Central memory CD8-positive, alpha-beta T cell (primary cell): ENCODE measurements at regions not wholly inside any gene's neighbourhood (a gene's known extent, or its start where the extent isn't known, plus 50 kb on each side); places are given as distances from the start of the nearest gene placed in this dataset.
"Not testable (repeated sequence)": the region's sequence is repeated elsewhere in the genome, so short reads cannot be mapped to it uniquely, and the experiment has no call there.

Experiments
- ATAC-seq: fragments of 150-1000 bp; cut with Tn5 transposase; replicated peaks from 2 replicates; pipeline ENCODE4 v1.10.0; 2022; ENCODE audit warnings: mild to moderate bottlenecking, moderate FRiP score, moderate number of reproducible peaks; ENCODE audit not compliant: poor library complexity, severe bottlenecking; ENCODE audit errors: extremely low read depth
- DNase-seq, 2 donors: peaks; one replicate each; pipeline ENCODE4 v3.0.0; 2021; ENCODE audit warnings: low spot score in 2 of 2
- H3K27ac Mint-ChIP-seq: one replicate; pipeline ENCODE4 v1.8.0; 2022; ENCODE audit warnings: low read depth, mild to moderate bottlenecking, moderate library complexity, mixed read lengths
- H3K27me3 Mint-ChIP-seq: one replicate; pipeline ENCODE4 v1.8.0; 2022; ENCODE audit warnings: mixed read lengths
- H3K36me3 Mint-ChIP-seq: one replicate; pipeline ENCODE4 v1.8.0; 2022; ENCODE audit warnings: mild to moderate bottlenecking, moderate library complexity, mixed read lengths; ENCODE audit not compliant: insufficient read depth
- H3K4me1 Mint-ChIP-seq: one replicate; pipeline ENCODE4 v1.8.0; 2022; ENCODE audit warnings: mixed read lengths
- H3K4me3 Mint-ChIP-seq: one replicate; pipeline ENCODE4 v1.8.0; 2022; ENCODE audit warnings: mild to moderate bottlenecking, moderate library complexity, mixed read lengths
- H3K9me3 Mint-ChIP-seq: one replicate; pipeline ENCODE4 v1.8.0; 2022; ENCODE audit warnings: mixed read lengths

DNA sequence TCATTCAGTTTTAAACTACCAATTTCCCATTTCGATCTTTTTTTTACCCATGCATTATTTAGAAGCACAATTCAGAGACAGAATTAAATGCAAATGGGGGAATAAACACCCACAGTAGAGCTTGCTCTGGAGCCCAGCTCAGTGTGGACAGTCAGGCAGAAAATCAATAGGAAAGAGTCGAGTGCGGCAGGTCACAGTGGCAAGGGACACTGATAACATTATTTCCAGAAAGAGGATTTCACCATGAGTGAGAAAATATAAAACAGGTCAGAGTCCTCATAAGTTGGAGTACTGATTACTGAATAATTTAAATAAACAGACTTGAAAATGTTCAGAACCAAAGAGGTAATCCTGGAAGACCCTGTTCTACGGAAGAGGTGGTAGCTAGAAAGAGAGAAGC, 532.5 kb downstream of the CCSER2 start:
- no peak for DNase-seq
- H3K4me3 Mint-ChIP-seq = no peak overlapping the region
- H3K36me3 Mint-ChIP-seq = no peaks in the 10 kb centered on the region
- H3K27ac Mint-ChIP-seq = no peak overlapping the region
- H3K9me3 Mint-ChIP-seq = peaks cover 2% of the 10 kb centered on the region
- ATAC-seq = no peak
- no peaks in the 10 kb centered on the region for H3K4me1 Mint-ChIP-seq
- peaks cover 14% of the 10 kb centered on the region for H3K27me3 Mint-ChIP-seq

DNA sequence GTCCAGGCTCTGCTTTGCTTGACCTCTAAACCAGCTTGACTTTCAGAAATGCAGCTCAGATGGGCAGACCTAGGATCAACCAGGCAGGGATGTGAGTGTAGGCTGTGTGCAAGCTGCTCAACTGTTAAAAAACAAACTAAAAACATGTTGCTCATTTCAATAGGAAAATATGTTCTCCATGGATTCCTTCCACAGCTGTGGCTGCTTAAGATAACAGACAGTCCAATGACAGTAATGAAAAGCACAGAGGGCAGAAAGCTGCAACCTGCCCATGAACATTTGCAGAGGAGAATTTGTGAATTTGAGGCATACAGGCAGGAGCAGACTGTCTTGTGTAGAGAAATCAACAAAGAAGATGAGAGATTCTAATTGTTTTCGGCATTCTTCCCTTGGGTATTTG, 534.2 kb downstream of the CCSER2 start:
- Mint-ChIP-seq H3K27ac (no peak overlapping the region), H3K4me3 (no peak overlapping the region), H3K27me3 (peaks cover 28% of the 10 kb centered on the region), H3K9me3 (peaks cover 13% of the 10 kb centered on the region), H3K4me1 (no peaks in the 10 kb centered on the region), H3K36me3 (peaks cover 2% of the 10 kb centered on the region)
- ATAC-seq (no peak), DNase-seq (no peak)

DNA sequence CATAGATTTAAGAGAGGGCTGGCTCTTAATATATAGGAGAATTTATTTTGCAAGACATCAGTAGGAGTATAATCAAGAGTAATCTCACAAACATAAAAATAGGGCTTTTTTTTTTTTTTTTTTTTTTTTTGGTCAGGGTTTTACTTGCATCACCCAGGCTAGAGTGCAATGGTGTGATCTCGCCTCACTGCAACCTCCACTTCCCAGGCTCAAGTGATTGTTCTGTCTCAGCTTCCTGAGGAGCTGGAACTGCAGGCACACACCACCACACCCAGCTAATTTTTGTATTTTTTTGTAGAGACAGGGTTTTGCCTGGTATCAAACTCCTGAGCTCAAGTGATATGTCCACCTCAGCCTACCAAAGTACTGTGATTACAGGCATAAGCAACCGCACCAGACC, 535.3 kb downstream of the CCSER2 start:
- Mint-ChIP-seq H3K4me3 (no peak overlapping the region), H3K9me3 (peaks cover 13% of the 10 kb centered on the region), H3K36me3 (peaks cover 2% of the 10 kb centered on the region), H3K27me3 (peaks cover 31% of the 10 kb centered on the region), H3K4me1 (no peaks in the 10 kb centered on the region), H3K27ac (no peak overlapping the region)
- no peak for DNase-seq
- ATAC-seq = no peak

DNA sequence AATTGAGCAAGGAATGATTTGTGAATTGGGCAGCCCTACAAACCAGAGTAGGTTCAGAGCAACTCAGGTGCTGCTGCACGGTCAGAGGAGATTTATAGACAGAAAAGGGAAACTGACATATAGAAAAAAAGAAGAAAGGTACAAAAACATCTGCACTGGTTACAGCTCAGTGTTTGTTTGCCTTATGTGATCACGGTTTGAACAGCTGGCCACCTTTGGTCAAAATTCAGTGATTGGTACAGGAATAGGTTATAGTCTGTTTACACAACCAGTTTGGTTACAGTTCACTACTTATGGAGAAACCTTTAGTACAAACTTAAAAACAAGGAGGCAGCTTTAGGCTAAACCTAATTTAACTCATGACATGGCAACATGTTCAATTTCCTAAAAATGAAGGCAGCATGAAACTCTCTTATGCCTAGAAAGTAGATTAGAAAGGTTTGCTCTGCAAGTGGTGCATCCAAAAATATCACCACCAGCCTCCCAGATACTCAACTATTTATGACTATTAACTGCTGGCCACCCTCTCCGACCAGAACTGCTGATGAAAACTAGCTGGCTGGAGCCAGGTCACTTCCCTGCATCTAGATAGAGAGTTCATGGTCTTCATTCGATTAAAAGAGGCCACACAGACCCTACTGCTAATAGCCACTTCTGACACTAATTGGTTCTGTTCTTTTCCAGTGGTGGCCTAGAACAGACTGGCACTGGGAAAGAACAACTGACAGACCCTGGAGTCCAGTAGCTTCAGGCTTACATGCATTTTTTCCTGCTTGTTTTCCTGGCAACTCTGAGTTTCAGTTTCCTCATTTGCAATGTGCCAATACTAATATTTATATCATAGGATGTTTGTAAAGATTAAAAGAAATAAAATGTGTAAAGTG, 548.0 kb downstream of the CCSER2 start:
- DNase-seq (no peak), ATAC-seq (no peak)
- Mint-ChIP-seq H3K4me1 (no peaks in the 10 kb centered on the region), H3K9me3 (no peaks in the 10 kb centered on the region), H3K4me3 (no peak overlapping the region), H3K36me3 (no peaks in the 10 kb centered on the region), H3K27me3 (no peaks in the 10 kb centered on the region), H3K27ac (no peak overlapping the region)

DNA sequence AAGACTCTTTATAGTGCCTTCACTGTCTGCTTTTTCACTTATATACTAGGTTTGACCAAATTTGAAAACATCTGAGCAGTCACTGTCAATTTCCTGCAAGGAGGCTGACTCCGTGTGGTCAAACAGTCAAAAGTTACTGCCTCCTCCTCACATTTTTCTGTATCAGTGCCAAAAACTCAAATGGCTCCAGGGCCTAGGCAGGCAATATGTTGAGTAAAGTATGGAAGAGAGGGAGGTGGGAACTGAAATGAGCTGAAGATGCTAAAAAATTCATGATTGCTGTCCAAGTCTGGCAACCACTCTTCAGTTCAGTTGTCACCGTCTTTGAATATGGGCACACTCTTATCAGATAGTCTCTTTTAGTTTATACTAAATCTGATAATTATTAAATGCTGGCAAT, 551.6 kb downstream of the CCSER2 start:
- H3K27me3 Mint-ChIP-seq = no peaks in the 10 kb centered on the region
- H3K27ac Mint-ChIP-seq = no peak overlapping the region
- no peak for ATAC-seq
- H3K4me3 Mint-ChIP-seq = no peak overlapping the region
- no peaks in the 10 kb centered on the region for H3K36me3 Mint-ChIP-seq
- no peak for DNase-seq
- H3K4me1 Mint-ChIP-seq = no peaks in the 10 kb centered on the region
- H3K9me3 Mint-ChIP-seq = peaks cover 5% of the 10 kb centered on the region

DNA sequence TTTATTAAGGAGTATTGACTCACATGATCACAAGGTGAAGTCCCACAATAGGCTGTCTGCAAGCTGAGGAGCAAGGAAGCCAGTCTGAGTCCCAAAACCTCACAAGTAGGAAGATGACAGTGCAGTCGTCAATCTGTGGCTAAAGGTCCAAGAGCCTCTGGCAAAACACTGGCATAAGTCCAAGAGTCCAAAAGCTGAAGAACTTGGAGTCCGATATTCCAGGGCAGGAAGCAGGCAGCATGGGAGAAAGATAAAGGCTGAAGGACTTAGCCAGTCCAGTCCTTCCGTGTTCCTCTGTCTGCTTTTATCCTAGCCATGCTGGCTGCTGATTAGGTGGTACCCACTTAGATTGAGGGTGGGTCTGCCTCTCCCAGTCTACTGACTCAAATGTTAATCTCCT, 553.3 kb downstream of the CCSER2 start:
- H3K27me3 Mint-ChIP-seq, H3K36me3 Mint-ChIP-seq, H3K4me1 Mint-ChIP-seq, ATAC-seq, DNase-seq, H3K27ac Mint-ChIP-seq, H3K4me3 Mint-ChIP-seq: not testable (repeated sequence)
- H3K9me3 Mint-ChIP-seq = peaks cover 11% of the 10 kb centered on the region

DNA sequence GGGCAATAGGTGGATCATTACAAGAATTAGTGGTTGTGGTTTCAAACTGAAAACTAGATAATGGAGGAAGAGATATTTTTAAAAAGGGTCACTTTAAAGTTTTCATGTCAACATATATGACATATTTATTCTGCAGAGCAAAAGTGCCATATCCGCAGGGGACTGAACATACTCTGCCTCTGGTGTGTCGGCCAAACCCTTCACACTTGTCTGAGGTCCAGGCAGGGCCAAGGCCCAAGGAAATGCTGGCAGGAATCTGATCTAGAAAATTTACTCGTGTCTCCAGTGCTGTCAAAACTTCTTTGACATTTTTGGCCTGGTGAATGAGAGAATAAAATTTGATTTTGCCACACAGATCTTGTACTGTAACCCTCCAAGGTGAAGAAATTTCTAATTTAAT, 562.3 kb downstream of the CCSER2 start:
- Mint-ChIP-seq H3K36me3 (no peaks in the 10 kb centered on the region), H3K27me3 (no peaks in the 10 kb centered on the region), H3K27ac (no peak overlapping the region), H3K4me3 (no peak overlapping the region), H3K4me1 (no peaks in the 10 kb centered on the region), H3K9me3 (peaks cover 5% of the 10 kb centered on the region)
- ATAC-seq (no peak), DNase-seq (no peak)

DNA sequence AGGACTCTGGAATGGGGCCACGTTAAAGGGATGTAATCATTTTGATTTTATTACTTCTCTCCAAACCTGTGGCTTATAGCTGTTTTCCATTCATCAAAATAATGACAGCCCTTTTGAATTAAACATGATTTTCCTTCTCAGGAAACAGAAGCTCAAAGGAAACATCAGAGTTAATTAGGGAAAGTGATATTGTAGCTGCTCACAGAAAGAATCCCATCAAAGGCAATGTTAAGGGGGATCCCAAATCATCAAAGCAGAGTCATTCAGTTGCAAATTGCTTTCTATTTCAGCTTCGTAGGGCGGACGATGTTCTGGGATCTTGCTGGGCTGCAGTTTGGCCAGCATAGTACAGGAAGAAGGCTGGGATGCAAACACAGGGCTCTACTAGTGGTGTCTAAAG, 563.2 kb downstream of the CCSER2 start:
- H3K9me3 Mint-ChIP-seq = no peaks in the 10 kb centered on the region
- no peak overlapping the region for H3K4me3 Mint-ChIP-seq
- H3K27ac Mint-ChIP-seq = no peak overlapping the region
- no peak for DNase-seq
- no peaks in the 10 kb centered on the region for H3K27me3 Mint-ChIP-seq
- H3K4me1 Mint-ChIP-seq = no peaks in the 10 kb centered on the region
- ATAC-seq = no peak
- H3K36me3 Mint-ChIP-seq = no peaks in the 10 kb centered on the region

DNA sequence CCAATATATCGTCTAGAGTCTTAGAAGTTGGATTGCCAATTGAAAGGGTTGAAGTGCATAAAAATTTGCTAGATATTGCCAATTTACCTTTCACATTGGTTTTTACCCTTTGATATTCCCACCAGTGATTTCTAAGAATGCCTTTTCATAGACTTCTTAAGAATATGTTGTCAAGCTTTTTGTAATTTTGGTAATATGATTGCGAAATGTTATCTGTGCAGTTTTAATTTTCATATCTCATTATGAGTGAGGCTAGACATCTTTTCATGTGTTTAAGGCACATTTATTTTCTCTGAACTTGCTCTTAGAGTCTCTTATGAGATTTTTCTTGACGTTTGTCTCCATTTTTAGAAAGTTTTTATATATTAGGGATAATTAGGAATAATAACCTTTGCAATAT, 567.2 kb downstream of the CCSER2 start:
- ATAC-seq = no peak

DNA sequence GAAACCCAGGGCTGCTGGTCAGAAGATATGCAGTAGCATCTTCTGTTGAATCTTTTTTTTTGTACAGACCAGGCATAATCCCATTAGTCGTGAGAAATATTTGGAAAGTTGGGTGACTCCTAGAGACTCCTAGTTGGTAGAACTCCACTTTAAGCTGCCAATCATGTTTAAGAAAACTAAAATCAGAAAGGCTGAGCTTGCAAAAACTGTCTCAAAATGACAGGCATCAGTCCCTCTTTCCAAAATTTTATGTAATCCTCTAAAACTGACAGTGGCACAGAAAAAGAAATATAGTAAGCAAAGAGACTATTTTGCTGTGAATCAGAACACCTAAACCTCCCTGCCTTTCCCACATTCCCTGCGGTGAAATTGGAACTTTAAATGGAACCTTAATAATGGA, 568.5 kb downstream of the CCSER2 start:
- DNase-seq = no peak
- Mint-ChIP-seq H3K36me3 (no peaks in the 10 kb centered on the region), H3K27me3 (no peaks in the 10 kb centered on the region), H3K4me1 (no peaks in the 10 kb centered on the region), H3K4me3 (no peak overlapping the region), H3K9me3 (no peaks in the 10 kb centered on the region), H3K27ac (no peak overlapping the region)
- ATAC-seq = no peak

More for the DNA sequence above, 567.2 kb downstream of the CCSER2 start:
- Mint-ChIP-seq H3K27me3 (no peaks in the 10 kb centered on the region), H3K27ac (no peak overlapping the region), H3K36me3 (no peaks in the 10 kb centered on the region), H3K9me3 (no peaks in the 10 kb centered on the region), H3K4me3 (no peak overlapping the region), H3K4me1 (no peaks in the 10 kb centered on the region)
- no peak for DNase-seq

DNA sequence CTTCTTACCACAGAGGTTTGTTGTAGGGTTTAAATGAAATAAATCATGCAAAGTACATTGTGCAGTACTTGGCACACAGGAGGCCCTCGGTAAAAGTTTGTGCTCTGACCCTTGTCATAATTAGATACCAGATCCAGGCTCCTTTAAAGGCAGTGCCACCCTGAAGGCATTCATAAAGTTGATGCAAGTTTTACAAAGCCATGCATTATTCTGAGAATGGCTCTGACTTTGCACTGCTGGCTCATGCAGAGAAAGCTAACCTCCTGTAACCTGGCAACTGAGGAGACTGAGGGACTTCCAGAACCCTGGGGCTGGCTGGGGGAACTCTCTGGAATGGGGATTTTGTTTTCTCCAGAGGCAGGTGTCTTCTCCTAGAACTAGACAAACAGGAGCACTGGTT, 570.9 kb downstream of the CCSER2 start:
- DNase-seq = no peak
- Mint-ChIP-seq H3K27me3 (no peaks in the 10 kb centered on the region), H3K4me3 (no peak overlapping the region), H3K9me3 (no peaks in the 10 kb centered on the region), H3K4me1 (no peaks in the 10 kb centered on the region), H3K36me3 (no peaks in the 10 kb centered on the region), H3K27ac (no peak overlapping the region)
- ATAC-seq = no peak

DNA sequence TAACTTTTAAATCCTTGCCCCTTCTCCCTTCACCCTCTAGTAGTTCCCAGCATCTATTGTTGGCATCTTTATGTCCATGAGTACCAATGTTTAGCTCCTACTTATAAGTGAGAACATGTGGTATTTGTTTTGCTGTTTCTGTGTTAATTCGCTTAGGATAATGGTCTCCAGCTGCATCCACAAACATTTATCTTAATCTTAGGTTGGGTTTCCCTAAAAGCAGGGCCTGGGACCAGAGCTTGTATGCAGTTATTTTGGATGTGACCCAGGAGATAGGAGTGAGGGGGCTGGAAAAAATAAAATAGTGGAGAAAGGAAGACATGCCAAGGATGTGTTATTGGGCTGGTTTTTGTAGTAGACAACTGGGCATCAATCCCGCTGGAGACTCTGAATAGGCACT, 571.8 kb downstream of the CCSER2 start:
- no peak for DNase-seq

DNA sequence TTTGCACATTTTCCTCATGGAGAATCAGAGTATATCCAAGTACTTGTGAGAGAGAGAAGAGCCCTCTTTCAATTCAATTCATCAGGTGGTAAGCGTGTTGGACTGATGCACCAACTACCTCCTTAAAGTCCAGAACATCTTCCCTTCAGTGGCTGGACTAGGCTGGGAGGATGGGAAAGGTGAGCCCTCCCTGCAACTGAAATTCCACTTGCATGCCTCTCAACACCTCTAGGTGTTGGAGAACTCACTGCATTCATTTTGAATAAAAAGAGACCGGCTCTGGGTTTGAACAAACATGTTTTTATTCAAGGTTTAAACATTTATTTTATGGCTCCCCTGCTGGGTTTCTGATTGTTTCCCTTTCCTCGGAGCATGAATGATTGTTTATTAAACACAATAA, 573.5 kb downstream of the CCSER2 start:
- H3K27me3 Mint-ChIP-seq = no peaks in the 10 kb centered on the region
- no peaks in the 10 kb centered on the region for H3K36me3 Mint-ChIP-seq
- H3K27ac Mint-ChIP-seq = no peak overlapping the region
- DNase-seq (no peak), ATAC-seq (no peak)
- peaks cover 8% of the 10 kb centered on the region for H3K9me3 Mint-ChIP-seq
- no peaks in the 10 kb centered on the region for H3K4me1 Mint-ChIP-seq
- no peak overlapping the region for H3K4me3 Mint-ChIP-seq

More for the DNA sequence above, 571.8 kb downstream of the CCSER2 start:
- H3K9me3 Mint-ChIP-seq = peaks cover 8% of the 10 kb centered on the region
- no peak overlapping the region for H3K4me3 Mint-ChIP-seq
- H3K4me1 Mint-ChIP-seq = no peaks in the 10 kb centered on the region
- no peak for ATAC-seq
- no peaks in the 10 kb centered on the region for H3K36me3 Mint-ChIP-seq
- no peak overlapping the region for H3K27ac Mint-ChIP-seq
- no peaks in the 10 kb centered on the region for H3K27me3 Mint-ChIP-seq
